ENCODE measurements at regions not wholly inside any gene's neighbourhood (a gene's known extent, or its start where the extent isn't known, plus 50 kb on each side); places are given as distances from the start of the nearest gene placed in this dataset.
A peak's percentile ranks its signal among the peaks of the same experiment; 100 is the strongest.
"Not testable (repeated sequence)": the region's sequence is repeated elsewhere in the genome, so short reads cannot be mapped to it uniquely, and the experiment has no call there.

- no peak for DNase-seq (ENCODE audit: low read depth in 2 of 2)
Measured at GRCh38 chr17:64728041-64728695, 66.1 kb upstream of the SMURF2 start.

GRCh38 chr17:64726025-64726424, 63.9 kb upstream of the SMURF2 start:
- DNase-seq (ENCODE audit: low read depth in 2 of 2) = not testable (repeated sequence)

- not testable (repeated sequence) for DNase-seq (ENCODE audit: low read depth in 2 of 2)
Measured at GRCh38 chr17:64724246-64724645, 62.1 kb upstream of the SMURF2 start.

- DNase-seq (ENCODE audit: low read depth in 2 of 2) = no peak
Measured at GRCh38 chr17:64723781-64724180, 61.7 kb upstream of the SMURF2 start.

- DNase-seq (ENCODE audit: low read depth in 2 of 2) = not testable (repeated sequence)
Measured at GRCh38 chr17:64721556-64721955, 59.4 kb upstream of the SMURF2 start.

GRCh38 chr17:64720253-64720652, 58.1 kb upstream of the SMURF2 start:
- not testable (repeated sequence) for DNase-seq (ENCODE audit: low read depth in 2 of 2)

GRCh38 chr17:64719517-64719916, 57.4 kb upstream of the SMURF2 start:
- DNase-seq (ENCODE audit: low read depth in 2 of 2) = not testable (repeated sequence)

- not testable (repeated sequence) for DNase-seq (ENCODE audit: low read depth in 2 of 2)
Measured at GRCh38 chr17:64718816-64719215, 56.7 kb upstream of the SMURF2 start.

- DNase-seq (ENCODE audit: low read depth in 2 of 2) = no peak
Measured at GRCh38 chr17:64718058-64718457, 56.0 kb upstream of the SMURF2 start.

- not testable (repeated sequence) for DNase-seq (ENCODE audit: low read depth in 2 of 2)
Measured at GRCh38 chr17:64716496-64716895, 54.4 kb upstream of the SMURF2 start.

GRCh38 chr17:64713786-64714185, 51.7 kb upstream of the SMURF2 start:
- not testable (repeated sequence) for DNase-seq (ENCODE audit: low read depth in 2 of 2)

- DNase-seq (ENCODE audit: low read depth in 2 of 2) = peak in 1 of 2 donors; percentile 24
Measured at GRCh38 chr17:64712557-64713351, 50.6 kb upstream of the SMURF2 start.
